SK-N-SH (cell line): ENCODE measurements at regions not wholly inside any gene's neighbourhood (a gene's known extent, or its start where the extent isn't known, plus 50 kb on each side); places are given as distances from the start of the nearest gene placed in this dataset.

ENCODE experiments used
- CTCF ChIA-PET: fragments of 300-600, 350-600 bp; formaldehyde crosslinking; extraction: SDS; loops from one replicate; lab custom pipeline; 2021; lab: Yijun Ruan, JAX
- POLR2A ChIA-PET: fragments of 350-600 bp; sonication (Branson Sonifier 250); formaldehyde crosslinking; extraction: SDS; loops from one replicate; lab custom pipeline; 2020; ENCODE audit warnings: antibody characterized with exemption, inconsistent platforms; lab: Yijun Ruan, JAX
- DNase-seq: peaks from one replicate; pipeline ENCODE4 v3.0.0; 2012
- H2AFZ ChIP-seq: fragments of 200-600 bp; sonication (generic); 2 replicates; pipeline ENCODE4 v1.8.1; 2016; ENCODE audit warnings: antibody characterized with exemption, mild to moderate bottlenecking, low read depth
- H3F3A ChIP-seq: fragments of 200-600 bp; sonication (generic); replicated peaks from 2 replicates; pipeline ENCODE3; 2016; ENCODE audit warnings: antibody characterized with exemption, mild to moderate bottlenecking; ENCODE audit not compliant: insufficient read depth
- H3K27ac ChIP-seq, 2 experiments: fragments of 200-500 bp in 1 of 2; fragments of 200-600 bp in 1 of 2; sonication (Bioruptor generic) in 1 of 2; sonication (generic), shearing (Covaris generic) in 1 of 2; 2 replicates each; pipeline versions ENCODE4 v1.5.1 to v1.6.1; 2014 to 2016; ENCODE audit warnings: low read depth in 2 of 2, inconsistent platforms in 1 of 2, low read length in 1 of 2, mild to moderate bottlenecking in 1 of 2, mixed read lengths in 1 of 2
- H3K27me3 ChIP-seq: fragments of 200-600 bp; sonication (generic), shearing (Covaris generic); 2 replicates; pipeline ENCODE4 v1.6.1; 2016; ENCODE audit warnings: mixed run types; ENCODE audit not compliant: insufficient read depth
- H3K36me3 ChIP-seq, 2 experiments: fragments of 200-500 bp in 1 of 2; fragments of 200-600 bp in 1 of 2; sonication (Bioruptor generic) in 1 of 2; sonication (generic) in 1 of 2; replicated peaks in 1 of 2; 2 replicates each; pipeline versions ENCODE3 to v1.5.1; 2014 to 2016; ENCODE audit warnings: low read length in 1 of 2, mild to moderate bottlenecking in 1 of 2; ENCODE audit not compliant: insufficient read depth in 2 of 2, control insufficient read depth in 1 of 2
- H3K4me1 ChIP-seq, 2 experiments: fragments of 200-500 bp in 1 of 2; fragments of 200-600 bp in 1 of 2; sonication (Bioruptor generic) in 1 of 2; sonication (generic), shearing (Covaris generic) in 1 of 2; 2 replicates each; pipeline versions ENCODE4 v1.5.1 to v1.6.1; 2014 to 2016; ENCODE audit warnings: low read depth in 1 of 2, low read length in 1 of 2, mixed run types in 1 of 2; ENCODE audit not compliant: insufficient read depth in 2 of 2, control insufficient read depth in 1 of 2
- H3K4me2 ChIP-seq: fragments of 200-600 bp; sonication (generic), shearing (Covaris generic); 2 replicates; pipeline ENCODE4 v1.6.1; 2017; ENCODE audit warnings: mixed run types
- H3K4me3 ChIP-seq, 2 experiments: fragments of 200-500 bp in 1 of 2; fragments of 200-600 bp in 1 of 2; sonication (Bioruptor generic) in 1 of 2; sonication (generic), shearing (Covaris generic) in 1 of 2; 2 replicates each; pipeline versions ENCODE4 v1.5.1 to v1.8.1; 2014 to 2016; ENCODE audit warnings: low read depth in 2 of 2, inconsistent platforms in 1 of 2, low read length in 1 of 2, mild to moderate bottlenecking in 1 of 2, mixed read lengths in 1 of 2, moderate library complexity in 1 of 2
- H3K79me2 ChIP-seq: fragments of 200-600 bp; sonication (generic); 2 replicates; pipeline ENCODE4 v1.8.1; 2017; ENCODE audit warnings: mild to moderate bottlenecking; ENCODE audit not compliant: insufficient read depth
- H3K9ac ChIP-seq: fragments of 200-600 bp; sonication (generic); 2 replicates; pipeline ENCODE4 v1.6.1; 2017; ENCODE audit warnings: mixed run types
- H3K9me2 ChIP-seq: fragments of 200-600 bp; sonication (generic); 2 replicates; pipeline ENCODE4 v1.6.1; 2017; ENCODE audit warnings: mixed run types
- H3K9me3 ChIP-seq: fragments of 200-600 bp; sonication (generic); 2 replicates; pipeline ENCODE4 v1.6.1; 2017; ENCODE audit warnings: mixed run types, mild to moderate bottlenecking, moderate library complexity
- H4K20me1 ChIP-seq: fragments of 200-600 bp; sonication (generic); 2 replicates; pipeline ENCODE4 v1.6.1; 2017; ENCODE audit warnings: mild to moderate bottlenecking, mixed run types; ENCODE audit not compliant: insufficient read depth
- CHD2 ChIP-seq: fragments of 150-350 bp; IDR thresholded peaks from 2 replicates; pipeline ENCODE4 v1.6.1; 2018; ENCODE audit warnings: low read length; ENCODE audit not compliant: partially characterized antibody
- ELF1 ChIP-seq: IDR thresholded peaks from 2 replicates; pipeline ENCODE4 v1.4.0; 2012
- EZH2phosphoT487 ChIP-seq: fragments of 200-600 bp; sonication (generic); IDR thresholded peaks from 2 replicates; pipeline ENCODE4 v1.6.1; 2017; ENCODE audit warnings: low read depth, mixed run types, mild to moderate bottlenecking, antibody characterized with exemption, moderate library complexity, borderline replicate concordance
- FOXJ3 ChIP-seq: sonication (generic); formaldehyde crosslinking; IDR thresholded peaks from 2 replicates; pipeline ENCODE4 v1.5.1; 2020; ENCODE audit warnings: mild to moderate bottlenecking, missing genetic modification reagents
- FOXM1 ChIP-seq: IDR thresholded peaks from 2 replicates; pipeline ENCODE4 v1.4.0; 2012; ENCODE audit warnings: low read depth, mild to moderate bottlenecking
- GABPA ChIP-seq: IDR thresholded peaks from 2 replicates; pipeline ENCODE4 v1.4.0; 2012; ENCODE audit warnings: low read depth, mild to moderate bottlenecking
- GATA2 ChIP-seq: sonication (generic); formaldehyde crosslinking; IDR thresholded peaks from 2 replicates; pipeline ENCODE4 v1.5.0; 2020; ENCODE audit warnings: mild to moderate bottlenecking, missing genetic modification reagents
- JUND ChIP-seq: IDR thresholded peaks from 2 replicates; pipeline ENCODE4 v1.4.0; 2012
- MEF2A ChIP-seq: IDR thresholded peaks from 2 replicates; pipeline ENCODE4 v1.4.0; 2012; ENCODE audit warnings: low read depth, borderline replicate concordance
- MXI1 ChIP-seq: IDR thresholded peaks from 2 replicates; pipeline ENCODE4 v1.6.1; 2012; ENCODE audit warnings: mild to moderate bottlenecking, low read depth, low read length, improper control_type of control experiment
- NFIC ChIP-seq: IDR thresholded peaks from 2 replicates; pipeline ENCODE4 v1.4.0; 2012; ENCODE audit warnings: borderline replicate concordance
- NRF1 ChIP-seq: IDR thresholded peaks from 2 replicates; pipeline ENCODE4 v1.6.1; 2012; ENCODE audit warnings: low read depth, mild to moderate bottlenecking, low read length
- POLR2AphosphoS5 ChIP-seq: IDR thresholded peaks from 2 replicates; pipeline ENCODE4 v1.6.1; 2012; ENCODE audit warnings: low read depth, low read length
- RAD21 ChIP-seq: IDR thresholded peaks from 2 replicates; pipeline ENCODE4 v1.6.1; 2012; ENCODE audit warnings: mild to moderate bottlenecking, low read length
- RFX5 ChIP-seq: IDR thresholded peaks from 2 replicates; pipeline ENCODE4 v1.6.1; 2012; ENCODE audit warnings: mild to moderate bottlenecking, improper control_type of control experiment, low read length
- RXRA ChIP-seq: IDR thresholded peaks from 2 replicates; pipeline ENCODE4 v1.4.0; 2012; ENCODE audit warnings: low read depth, mild to moderate bottlenecking, borderline replicate concordance
- SMC3 ChIP-seq: IDR thresholded peaks from 2 replicates; pipeline ENCODE4 v1.6.1; 2012; ENCODE audit warnings: low read depth, low read length, improper control_type of control experiment
- TAF1 ChIP-seq: IDR thresholded peaks from 2 replicates; pipeline ENCODE4 v1.6.1; 2012; ENCODE audit warnings: low read depth, mild to moderate bottlenecking, low read length, moderate library complexity, borderline replicate concordance
- TCF12 ChIP-seq: IDR thresholded peaks from 2 replicates; pipeline ENCODE4 v1.4.0; 2012
- TEAD4 ChIP-seq: IDR thresholded peaks from 2 replicates; pipeline ENCODE4 v1.4.0; 2012; ENCODE audit warnings: mild to moderate bottlenecking, borderline replicate concordance; ENCODE audit not compliant: insufficient read depth
- YY1 ChIP-seq: IDR thresholded peaks from 2 replicates; pipeline ENCODE4 v1.4.0; 2012; ENCODE audit warnings: low read depth, mild to moderate bottlenecking
- WGBS: methylation state at CpG from one replicate; pipeline ENCODE4 v1.1.6; 2017; ENCODE audit warnings: low lambda C conversion rate; 5-methylcytosine and 5-hydroxymethylcytosine counted together
- TF ChIP-seq, protein P1 (sequence below): IDR thresholded peaks from 2 replicates; pipeline ENCODE4 v1.4.0; 2012; ENCODE audit warnings: low read depth, borderline replicate concordance
- TF ChIP-seq, protein P2 (sequence below): IDR thresholded peaks from 2 replicates; pipeline ENCODE4; 2012
- TF ChIP-seq, protein P3 (sequence below): fragments of 200-600 bp; sonication (generic); IDR thresholded peaks from 2 replicates; pipeline ENCODE4 v1.6.1; 2017; ENCODE audit warnings: antibody characterized with exemption, mild to moderate bottlenecking, moderate library complexity
- TF ChIP-seq, protein P4 (sequence below): fragments of 150-350 bp; IDR thresholded peaks from 2 replicates; pipeline ENCODE4 v1.6.1; 2017; ENCODE audit warnings: antibody characterized with exemption, low read length, low read depth, borderline replicate concordance
- TF ChIP-seq, protein P5 (sequence below): IDR thresholded peaks from 2 replicates; pipeline ENCODE4 v1.4.0; 2012; ENCODE audit warnings: low read depth, borderline replicate concordance

DNA sequence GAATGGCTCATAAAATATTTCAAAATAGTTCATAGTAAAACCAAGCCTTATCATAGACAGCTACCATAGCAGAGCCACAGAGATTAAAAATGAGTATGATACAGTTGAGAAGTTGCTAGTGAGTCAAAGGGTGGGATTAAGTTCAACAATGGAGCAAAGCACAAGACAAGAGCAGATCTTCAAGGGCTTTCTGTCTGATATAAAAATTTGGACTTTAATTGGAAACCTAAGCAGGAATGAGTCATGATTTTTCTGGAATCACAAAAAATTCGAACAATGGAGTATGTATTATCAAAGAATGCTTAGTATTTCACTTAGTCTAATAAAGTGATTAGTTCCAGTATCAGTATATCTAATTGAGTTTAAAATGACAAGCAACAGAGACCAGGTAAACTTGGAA, 487.3 kb upstream of the NETO1 start:
- Histone ChIP-seq H3K79me2 (no peaks in the 10 kb centered on the region), H3K9me3 (no peaks in the 10 kb centered on the region)
- TF ChIP-seq SMC3 (no peak), YY1 (no peak), ELF1 (no peak), JUND (no peak), NRF1 (no peak), FOXJ3 (no peak), GABPA (no peak), NFIC (no peak), CHD2 (no peak), RXRA (no peak), RFX5 (no peak)
- TF ChIP-seq, protein P1, sequence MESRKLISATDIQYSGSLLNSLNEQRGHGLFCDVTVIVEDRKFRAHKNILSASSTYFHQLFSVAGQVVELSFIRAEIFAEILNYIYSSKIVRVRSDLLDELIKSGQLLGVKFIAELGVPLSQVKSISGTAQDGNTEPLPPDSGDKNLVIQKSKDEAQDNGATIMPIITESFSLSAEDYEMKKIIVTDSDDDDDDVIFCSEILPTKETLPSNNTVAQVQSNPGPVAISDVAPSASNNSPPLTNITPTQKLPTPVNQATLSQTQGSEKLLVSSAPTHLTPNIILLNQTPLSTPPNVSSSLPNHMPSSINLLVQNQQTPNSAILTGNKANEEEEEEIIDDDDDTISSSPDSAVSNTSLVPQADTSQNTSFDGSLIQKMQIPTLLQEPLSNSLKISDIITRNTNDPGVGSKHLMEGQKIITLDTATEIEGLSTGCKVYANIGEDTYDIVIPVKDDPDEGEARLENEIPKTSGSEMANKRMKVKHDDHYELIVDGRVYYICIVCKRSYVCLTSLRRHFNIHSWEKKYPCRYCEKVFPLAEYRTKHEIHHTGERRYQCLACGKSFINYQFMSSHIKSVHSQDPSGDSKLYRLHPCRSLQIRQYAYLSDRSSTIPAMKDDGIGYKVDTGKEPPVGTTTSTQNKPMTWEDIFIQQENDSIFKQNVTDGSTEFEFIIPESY: no peak
- TF ChIP-seq, protein P2, sequence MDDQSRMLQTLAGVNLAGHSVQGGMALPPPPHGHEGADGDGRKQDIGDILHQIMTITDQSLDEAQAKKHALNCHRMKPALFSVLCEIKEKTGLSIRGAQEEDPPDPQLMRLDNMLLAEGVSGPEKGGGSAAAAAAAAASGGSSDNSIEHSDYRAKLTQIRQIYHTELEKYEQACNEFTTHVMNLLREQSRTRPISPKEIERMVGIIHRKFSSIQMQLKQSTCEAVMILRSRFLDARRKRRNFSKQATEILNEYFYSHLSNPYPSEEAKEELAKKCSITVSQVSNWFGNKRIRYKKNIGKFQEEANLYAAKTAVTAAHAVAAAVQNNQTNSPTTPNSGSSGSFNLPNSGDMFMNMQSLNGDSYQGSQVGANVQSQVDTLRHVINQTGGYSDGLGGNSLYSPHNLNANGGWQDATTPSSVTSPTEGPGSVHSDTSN: no peak
- TF ChIP-seq, protein P3, sequence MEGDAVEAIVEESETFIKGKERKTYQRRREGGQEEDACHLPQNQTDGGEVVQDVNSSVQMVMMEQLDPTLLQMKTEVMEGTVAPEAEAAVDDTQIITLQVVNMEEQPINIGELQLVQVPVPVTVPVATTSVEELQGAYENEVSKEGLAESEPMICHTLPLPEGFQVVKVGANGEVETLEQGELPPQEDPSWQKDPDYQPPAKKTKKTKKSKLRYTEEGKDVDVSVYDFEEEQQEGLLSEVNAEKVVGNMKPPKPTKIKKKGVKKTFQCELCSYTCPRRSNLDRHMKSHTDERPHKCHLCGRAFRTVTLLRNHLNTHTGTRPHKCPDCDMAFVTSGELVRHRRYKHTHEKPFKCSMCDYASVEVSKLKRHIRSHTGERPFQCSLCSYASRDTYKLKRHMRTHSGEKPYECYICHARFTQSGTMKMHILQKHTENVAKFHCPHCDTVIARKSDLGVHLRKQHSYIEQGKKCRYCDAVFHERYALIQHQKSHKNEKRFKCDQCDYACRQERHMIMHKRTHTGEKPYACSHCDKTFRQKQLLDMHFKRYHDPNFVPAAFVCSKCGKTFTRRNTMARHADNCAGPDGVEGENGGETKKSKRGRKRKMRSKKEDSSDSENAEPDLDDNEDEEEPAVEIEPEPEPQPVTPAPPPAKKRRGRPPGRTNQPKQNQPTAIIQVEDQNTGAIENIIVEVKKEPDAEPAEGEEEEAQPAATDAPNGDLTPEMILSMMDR: no peak
- TF ChIP-seq, all 33 proteins: peak for 0
- CTCF ChIA-PET: no interaction called here
- 3% methylated on average over 1 of the region's 1 CpG for WGBS
- Histone ChIP-seq H4K20me1 (no peaks in the 10 kb centered on the region), H3K4me3 (no peak overlapping the region), H3K9ac (no peak overlapping the region), H3K9me2 (no peaks in the 10 kb centered on the region), H3K36me3 (no peaks in the 10 kb centered on the region), H2AFZ (no peak overlapping the region), H3K27ac (no peak overlapping the region; a peak in 1 of 4 replicates), H3K4me2 (no peak overlapping the region), H3K27me3 (no peaks in the 10 kb centered on the region), H3K4me1 (no peaks in the 10 kb centered on the region), H3F3A (no peaks in the 10 kb centered on the region)
- no peak for DNase-seq
- POLR2A ChIA-PET: no interaction called here

DNA sequence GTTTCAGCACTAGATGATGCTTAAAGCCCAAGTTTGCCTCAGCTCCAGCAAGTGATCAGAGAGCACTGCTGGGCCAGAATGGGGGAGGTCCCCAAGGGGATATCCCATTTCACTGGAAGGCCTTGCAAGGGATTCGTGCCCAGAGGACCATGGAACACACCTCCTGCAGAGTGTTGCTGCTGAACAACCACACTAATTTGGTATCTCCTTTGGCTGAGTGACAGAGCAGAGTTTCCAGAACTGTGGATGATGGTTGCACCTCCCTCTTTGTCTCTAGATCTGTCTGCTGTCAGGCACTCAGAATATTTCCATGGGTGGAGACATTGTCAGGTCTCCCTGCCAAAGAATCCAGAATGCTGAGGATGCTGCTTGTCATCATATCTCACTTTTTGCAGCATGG, 484.8 kb upstream of the NETO1 start:
- no peaks in the 10 kb centered on the region for H3K27me3 ChIP-seq
- no peaks in the 10 kb centered on the region for H3K36me3 ChIP-seq
- no peaks in the 10 kb centered on the region for H3K9me2 ChIP-seq
- WGBS: 13% methylated on average over 1 of the region's 1 CpG
- ChIA-PET CTCF (no interaction called here), POLR2A (no interaction called here)
- no peak overlapping the region for H3K4me3 ChIP-seq
- H3K79me2 ChIP-seq: no peaks in the 10 kb centered on the region
- no peak overlapping the region for H3K27ac ChIP-seq
- H3K9ac ChIP-seq: no peak overlapping the region
- no peak overlapping the region for H2AFZ ChIP-seq
- H3K4me1 ChIP-seq: no peaks in the 10 kb centered on the region
- H3K9me3 ChIP-seq: no peaks in the 10 kb centered on the region
- DNase-seq: no peak
- H3F3A ChIP-seq: no peaks in the 10 kb centered on the region
- H4K20me1 ChIP-seq: no peaks in the 10 kb centered on the region
- H3K4me2 ChIP-seq: no peak overlapping the region
- TF ChIP-seq ELF1: no peak
- no peak for TF ChIP-seq TCF12
- no peak for TF ChIP-seq MEF2A
- TF ChIP-seq RFX5: no peak
- no peak for TF ChIP-seq RXRA
- no peak for TF ChIP-seq FOXM1
- no peak for TF ChIP-seq TEAD4
- TF ChIP-seq EZH2phosphoT487: no peak
- no peak for TF ChIP-seq RAD21
- no peak for TF ChIP-seq TAF1
- TF ChIP-seq, protein P4, sequence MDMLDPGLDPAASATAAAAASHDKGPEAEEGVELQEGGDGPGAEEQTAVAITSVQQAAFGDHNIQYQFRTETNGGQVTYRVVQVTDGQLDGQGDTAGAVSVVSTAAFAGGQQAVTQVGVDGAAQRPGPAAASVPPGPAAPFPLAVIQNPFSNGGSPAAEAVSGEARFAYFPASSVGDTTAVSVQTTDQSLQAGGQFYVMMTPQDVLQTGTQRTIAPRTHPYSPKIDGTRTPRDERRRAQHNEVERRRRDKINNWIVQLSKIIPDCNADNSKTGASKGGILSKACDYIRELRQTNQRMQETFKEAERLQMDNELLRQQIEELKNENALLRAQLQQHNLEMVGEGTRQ: no peak
- no peak for TF ChIP-seq POLR2AphosphoS5
- TF ChIP-seq SMC3: no peak; the same call in 1 of the 2 replicates
- no peak for TF ChIP-seq GATA2 (CRISPR knock-in tag)
- TF ChIP-seq, protein P5, sequence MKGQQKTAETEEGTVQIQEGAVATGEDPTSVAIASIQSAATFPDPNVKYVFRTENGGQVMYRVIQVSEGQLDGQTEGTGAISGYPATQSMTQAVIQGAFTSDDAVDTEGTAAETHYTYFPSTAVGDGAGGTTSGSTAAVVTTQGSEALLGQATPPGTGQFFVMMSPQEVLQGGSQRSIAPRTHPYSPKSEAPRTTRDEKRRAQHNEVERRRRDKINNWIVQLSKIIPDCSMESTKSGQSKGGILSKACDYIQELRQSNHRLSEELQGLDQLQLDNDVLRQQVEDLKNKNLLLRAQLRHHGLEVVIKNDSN: no peak
- no peak for TF ChIP-seq MXI1
- TF ChIP-seq FOXJ3: no peak
